ENCODE measurements at regions not wholly inside any gene's neighbourhood (a gene's known extent, or its start where the extent isn't known, plus 50 kb on each side); places are given as distances from the start of the nearest gene placed in this dataset.

DNA sequence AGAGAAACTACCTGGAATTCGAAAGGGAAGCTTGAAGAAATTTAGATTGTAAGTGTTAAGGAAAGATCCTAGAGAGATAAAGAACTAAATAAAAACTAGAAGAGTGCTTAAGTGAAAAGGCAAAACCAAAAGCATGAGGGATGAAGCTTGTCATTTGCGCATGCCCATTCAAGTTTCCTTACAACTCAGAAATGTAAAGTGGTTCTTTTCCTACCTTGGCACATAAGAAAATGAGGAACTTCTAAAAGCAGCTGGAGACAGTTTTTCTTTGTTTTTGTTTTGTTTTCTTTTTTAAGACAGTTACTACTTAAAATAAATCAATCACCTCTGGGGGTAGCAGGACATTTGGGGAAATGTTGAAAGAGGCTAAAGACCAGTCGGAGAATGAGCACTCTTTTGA lies 1304.4 kb upstream of the PCDH7 start:
- no peak for DNase-seq

DNA sequence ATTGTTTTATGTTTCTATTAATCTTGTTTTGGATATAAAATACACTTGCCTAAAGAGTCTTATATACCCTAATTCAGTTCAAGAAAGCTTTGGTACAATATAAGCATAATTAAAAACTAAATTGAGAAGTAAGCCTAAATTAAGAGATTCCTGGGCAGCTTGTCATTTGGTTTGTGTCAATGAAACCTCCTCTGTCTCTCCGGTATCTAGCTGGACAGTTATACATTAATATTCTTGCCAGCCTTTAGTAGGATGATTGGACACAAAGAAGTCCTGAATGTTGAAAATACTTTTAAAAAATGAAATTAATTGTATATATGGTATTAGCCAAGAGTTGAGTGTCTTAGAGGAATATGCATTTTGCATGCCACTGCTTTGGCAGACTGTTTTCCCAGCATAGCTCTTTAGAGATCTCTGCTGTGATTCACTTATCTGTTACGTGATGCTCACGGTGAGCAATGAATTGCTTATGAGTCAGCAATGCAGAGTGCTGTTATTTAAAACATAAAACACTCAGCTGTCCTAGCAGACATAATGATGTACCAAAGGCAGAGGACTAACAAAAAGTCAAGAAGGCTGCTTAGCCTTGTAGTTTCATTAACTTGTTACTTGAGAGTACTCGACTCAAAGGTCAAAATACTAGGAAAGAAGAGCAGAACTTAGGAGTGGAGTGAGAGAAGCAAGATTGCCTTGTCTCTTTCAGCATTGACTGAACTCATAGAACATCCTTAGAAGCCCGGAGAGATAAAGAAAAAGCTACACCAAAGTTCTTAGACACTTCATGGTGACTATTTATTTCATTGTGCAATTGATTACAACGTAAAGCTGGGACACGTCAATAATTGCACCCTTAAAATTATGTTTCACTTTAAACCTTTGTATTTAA lies 1296.1 kb upstream of the PCDH7 start:
- no peak for DNase-seq

DNA sequence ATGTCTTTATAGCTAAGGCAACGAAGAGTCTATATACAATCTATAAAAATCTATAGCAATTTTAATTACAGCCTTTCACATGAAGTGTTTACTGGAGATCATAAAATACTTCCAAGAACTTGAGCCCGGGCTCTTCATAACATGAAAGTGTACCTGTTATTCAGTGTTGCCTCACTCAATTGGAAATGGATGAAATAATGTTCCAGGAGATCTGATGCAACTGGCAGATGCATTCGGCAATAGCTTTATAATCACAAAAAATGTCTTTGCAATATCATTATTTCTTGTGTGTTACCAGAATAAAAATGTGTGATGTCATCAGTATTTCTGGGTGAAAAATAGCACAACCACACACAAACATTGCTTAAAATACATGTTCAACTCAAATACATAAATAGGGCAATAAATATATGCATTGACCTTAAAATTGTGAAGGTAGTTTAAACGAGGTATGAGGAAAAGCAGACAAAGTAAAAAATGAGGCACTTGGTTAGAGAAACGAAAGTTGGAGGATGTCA lies 1266.8 kb upstream of the PCDH7 start:
- no peak for DNase-seq

DNA sequence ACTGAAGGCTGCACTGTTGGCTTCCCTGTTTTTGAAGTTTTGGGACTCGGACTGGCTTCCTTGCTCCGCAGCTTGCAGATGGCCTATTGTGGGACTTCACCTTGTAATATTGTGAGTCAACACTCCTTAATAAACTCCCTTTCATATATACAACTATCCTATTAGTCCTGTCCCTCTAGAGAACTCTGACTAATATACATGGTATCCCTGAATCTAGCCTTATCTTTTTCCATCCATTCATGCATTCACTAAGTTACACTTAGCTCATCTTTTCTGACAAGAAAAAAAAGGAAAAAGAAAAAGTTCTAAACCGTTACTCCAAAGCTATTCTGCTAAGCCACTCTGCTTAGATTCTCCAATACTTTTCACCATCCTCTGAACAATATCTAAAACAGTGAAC lies 1260.2 kb upstream of the PCDH7 start:
- DNase-seq, result no peak

DNA sequence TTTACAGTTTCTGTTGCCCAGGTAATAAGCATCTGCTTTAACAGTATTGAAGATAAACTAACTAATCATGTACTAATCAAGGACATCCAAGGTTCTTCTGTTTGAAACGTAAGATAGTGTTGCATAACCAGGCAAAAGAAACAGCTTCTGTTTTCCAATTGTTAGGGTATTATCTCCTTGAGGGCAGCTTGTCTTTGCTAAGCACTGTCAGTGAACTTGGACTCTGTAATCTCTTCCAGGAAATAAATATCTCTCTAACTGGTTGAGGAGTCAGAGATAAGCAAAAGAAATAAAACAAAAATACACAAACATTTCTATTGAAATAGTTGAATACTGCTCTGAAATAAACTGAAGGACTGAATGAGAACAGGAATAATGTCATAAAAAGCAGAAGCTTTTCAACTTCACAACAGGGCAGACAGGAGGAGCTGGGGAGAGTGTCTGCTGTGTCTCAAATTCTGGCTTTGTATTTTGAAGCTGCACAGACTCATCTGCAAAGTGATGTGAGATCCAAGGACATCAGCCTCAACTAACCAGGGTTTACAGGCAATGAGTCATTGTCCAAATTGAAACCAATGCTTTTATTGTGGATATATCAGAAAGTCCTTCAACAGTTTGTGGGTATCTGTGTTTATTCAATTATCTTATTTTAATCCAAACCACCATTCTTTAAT lies 1253.0 kb upstream of the PCDH7 start:
- no peak for DNase-seq
